HepG2 (cell line): ENCODE measurements at regions not wholly inside any gene's neighbourhood (a gene's known extent, or its start where the extent isn't known, plus 50 kb on each side); places are given as distances from the start of the nearest gene placed in this dataset.

Experiments used
- ATAC-seq: fragments of 200-7000 bp; cut with Tn5 transposase; 3 replicates; pipeline ENCODE4 v1.9.1; 2020; ENCODE audit warnings: mild to moderate bottlenecking, moderate library complexity
- BruUV-seq: library from RNA; stranded (reverse); fragments of 400-500 nt; replicated peaks from 2 replicates; lab custom pipeline; 2021; lab: Mats Ljungman, UMichigan
- CTCF ChIA-PET: fragments of 300-600 bp; formaldehyde crosslinking; extraction: SDS; loops from one replicate; lab custom pipeline; 2021; ENCODE audit warnings: low total read pairs, inconsistent platforms, low intra/inter-chr PET ratio; lab: Yijun Ruan, JAX
- POLR2A ChIA-PET: fragments of 350-600 bp; sonication (Branson Sonifier 250); formaldehyde crosslinking; loops from one replicate; lab custom pipeline; 2020; ENCODE audit warnings: antibody characterized with exemption, inconsistent platforms; lab: Yijun Ruan, JAX
- DNase-seq: peaks from one replicate; pipeline ENCODE4 v3.0.0-alpha.2; 2015; ENCODE audit warnings: low spot score
- FAIRE-seq: peaks from 3 replicates; lab custom pipeline; 2011; peaks lifted over from hg19 to GRCh38; lab: Jason Lieb, UNC
- H2AFZ ChIP-seq: one replicate; pipeline ENCODE4 v1.6.1; 2011; ENCODE audit warnings: low read length, inconsistent platforms
- H3K27ac ChIP-seq: fragments of 300-600 bp; 3 replicates; pipeline ENCODE4 v1.8.0; 2011; ENCODE audit warnings: mixed run types, mild to moderate bottlenecking, mixed read lengths, low read length, inconsistent platforms; ENCODE audit not compliant: insufficient read depth; ENCODE audit errors: extremely low read length
- H3K27me3 ChIP-seq, 2 experiments: fragments of 200-600 bp in 1 of 2; 2 replicates in 1 of 2; 3 replicates in 1 of 2; pipeline versions ENCODE4 v1.6.0 to v1.8.0; 2011; ENCODE audit warnings: low read length in 2 of 2, mild to moderate bottlenecking in 2 of 2, moderate library complexity in 2 of 2, inconsistent platforms in 1 of 2; ENCODE audit not compliant: insufficient read depth in 2 of 2, control insufficient read depth in 1 of 2
- H3K36me3 ChIP-seq, 2 experiments: fragments of 200-600 bp in 1 of 2; replicated peaks in 1 of 2; 2 replicates in 1 of 2; 3 replicates in 1 of 2; pipeline versions ENCODE4 v1.5.1 to v1.8.0; 2011; ENCODE audit warnings: low read length in 2 of 2, inconsistent platforms in 1 of 2; ENCODE audit not compliant: insufficient read depth in 2 of 2, control insufficient read depth in 1 of 2
- H3K4me1 ChIP-seq: 2 replicates; pipeline ENCODE4 v1.5.1; 2012; ENCODE audit warnings: low read length, inconsistent platforms; ENCODE audit not compliant: insufficient read depth
- H3K4me2 ChIP-seq: 2 replicates; pipeline ENCODE4 v1.6.0; 2011; ENCODE audit warnings: low read depth, low read length, inconsistent platforms
- H3K4me3 ChIP-seq, 3 experiments: fragments of 200-600 bp in 1 of 3; sonication (generic), shearing (Covaris generic) in 1 of 3; replicated peaks in 1 of 3; 2 replicates each; pipeline ENCODE4 v1.5.1; 2011 to 2016; ENCODE audit warnings: low read length in 3 of 3, inconsistent platforms in 2 of 3, low read depth in 2 of 3, mild to moderate bottlenecking in 2 of 3, control low read depth in 1 of 3, mixed read lengths in 1 of 3; ENCODE audit not compliant: insufficient read depth in 1 of 3
- H3K79me2 ChIP-seq: one replicate; pipeline ENCODE4 v1.6.1; 2011; ENCODE audit warnings: low read length, inconsistent platforms; ENCODE audit not compliant: insufficient read depth
- H3K9ac ChIP-seq: 2 replicates; pipeline ENCODE4 v1.6.0; 2011; ENCODE audit warnings: mild to moderate bottlenecking, low read depth, low read length, inconsistent platforms; ENCODE audit not compliant: insufficient read depth
- H3K9me3 ChIP-seq: 2 replicates; pipeline ENCODE4 v1.5.1; 2012; ENCODE audit warnings: mild to moderate bottlenecking, low read length
- H4K20me1 ChIP-seq: 2 replicates; pipeline ENCODE4 v1.6.0; 2011; ENCODE audit warnings: inconsistent platforms, mild to moderate bottlenecking, low read length, moderate library complexity; ENCODE audit not compliant: insufficient read depth
- RNF2 ChIP-seq: fragments of 450-650 bp; conservative IDR thresholded peaks from 2 replicates; pipeline ENCODE4 v1.6.1; 2016; ENCODE audit warnings: low read depth
- ZMYM2 ChIP-seq: sonication (generic); formaldehyde crosslinking; IDR thresholded peaks from 2 replicates; pipeline ENCODE4 v1.8.0; 2022; ENCODE audit warnings: mild to moderate bottlenecking, missing genetic modification reagents
- ZNF121 ChIP-seq: sonication (generic); formaldehyde crosslinking; IDR thresholded peaks from 2 replicates; pipeline ENCODE4 v1.5.0; 2020; ENCODE audit warnings: mild to moderate bottlenecking, missing genetic modification reagents
- ZNF235 ChIP-seq: sonication (generic); formaldehyde crosslinking; IDR thresholded peaks from 2 replicates; pipeline ENCODE4 v1.8.1; 2023; ENCODE audit warnings: mild to moderate bottlenecking, missing genetic modification reagents, borderline replicate concordance
- ZNF296 ChIP-seq: sonication (generic); formaldehyde crosslinking; conservative IDR thresholded peaks from 2 replicates; pipeline ENCODE4 v1.5.0; 2020; ENCODE audit warnings: mild to moderate bottlenecking, missing genetic modification reagents
- ZNF460 ChIP-seq: sonication (generic); formaldehyde crosslinking; IDR thresholded peaks from 2 replicates; pipeline ENCODE4 v1.5.1; 2020; ENCODE audit warnings: missing genetic modification reagents, mild to moderate bottlenecking, borderline replicate concordance
- WGBS: methylation state at CpG from one replicate; pipeline ENCODE4 v1.1.6; 2017; ENCODE audit warnings: low lambda C conversion rate; 5-methylcytosine and 5-hydroxymethylcytosine counted together
- in situ Hi-C: cut with HindIII; loops from 2 replicates; pipeline ENCODE4 v1.10.0; 2017; ENCODE audit warnings: low pct_unique_long_range_greater_than_20kb; ENCODE audit not compliant: extremely low pct_ligation_motif_present
- intact Hi-C: fragments of 100-400 bp; cut with micrococcal nuclease; formaldehyde crosslinking; loops from one replicate; pipeline ENCODE4 v1.10.0; 2022; ENCODE audit not compliant: unreplicated experiment
- TF ChIP-seq, protein P1 (sequence below): sonication (generic); formaldehyde crosslinking; IDR thresholded peaks from 2 replicates; pipeline ENCODE4 v1.4.0; 2020; ENCODE audit warnings: missing genetic modification reagents, borderline replicate concordance
- TF ChIP-seq, protein P2 (sequence below): sonication (generic); formaldehyde crosslinking; IDR thresholded peaks from 2 replicates; pipeline ENCODE4 v1.5.1; 2020; ENCODE audit warnings: mild to moderate bottlenecking, missing genetic modification reagents, moderate library complexity
- TF ChIP-seq, protein P3 (sequence below): sonication (generic); formaldehyde crosslinking; IDR thresholded peaks from 2 replicates; pipeline ENCODE4 v1.5.0; 2020; ENCODE audit warnings: missing genetic modification reagents, mild to moderate bottlenecking, borderline replicate concordance
- TF ChIP-seq, protein P4 (sequence below): sonication (generic); formaldehyde crosslinking; IDR thresholded peaks from 2 replicates; pipeline ENCODE4 v1.5.1; 2020; ENCODE audit warnings: mild to moderate bottlenecking, missing genetic modification reagents, borderline replicate concordance

DNA sequence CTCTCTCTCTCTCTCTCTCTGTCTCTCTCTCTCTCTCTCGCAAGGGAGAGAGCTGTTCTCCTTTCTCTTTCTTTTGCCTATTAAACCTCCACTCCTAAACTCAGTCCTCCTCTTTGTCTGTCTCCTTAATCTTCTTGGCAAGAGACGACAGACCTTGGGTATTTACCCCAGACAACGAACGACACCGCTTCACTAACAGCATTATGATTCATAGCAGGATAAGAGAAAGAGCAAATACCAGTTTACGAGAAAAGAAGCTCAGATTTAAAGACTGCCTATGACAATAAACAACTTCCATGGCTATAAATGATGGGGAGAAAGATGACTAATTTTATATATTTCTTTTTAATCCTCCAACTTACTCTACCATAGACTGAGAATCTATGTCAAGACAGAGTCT, 1396.5 kb upstream of the CELF2 start:
- no peak for FAIRE-seq
- TF ChIP-seq, protein P1, sequence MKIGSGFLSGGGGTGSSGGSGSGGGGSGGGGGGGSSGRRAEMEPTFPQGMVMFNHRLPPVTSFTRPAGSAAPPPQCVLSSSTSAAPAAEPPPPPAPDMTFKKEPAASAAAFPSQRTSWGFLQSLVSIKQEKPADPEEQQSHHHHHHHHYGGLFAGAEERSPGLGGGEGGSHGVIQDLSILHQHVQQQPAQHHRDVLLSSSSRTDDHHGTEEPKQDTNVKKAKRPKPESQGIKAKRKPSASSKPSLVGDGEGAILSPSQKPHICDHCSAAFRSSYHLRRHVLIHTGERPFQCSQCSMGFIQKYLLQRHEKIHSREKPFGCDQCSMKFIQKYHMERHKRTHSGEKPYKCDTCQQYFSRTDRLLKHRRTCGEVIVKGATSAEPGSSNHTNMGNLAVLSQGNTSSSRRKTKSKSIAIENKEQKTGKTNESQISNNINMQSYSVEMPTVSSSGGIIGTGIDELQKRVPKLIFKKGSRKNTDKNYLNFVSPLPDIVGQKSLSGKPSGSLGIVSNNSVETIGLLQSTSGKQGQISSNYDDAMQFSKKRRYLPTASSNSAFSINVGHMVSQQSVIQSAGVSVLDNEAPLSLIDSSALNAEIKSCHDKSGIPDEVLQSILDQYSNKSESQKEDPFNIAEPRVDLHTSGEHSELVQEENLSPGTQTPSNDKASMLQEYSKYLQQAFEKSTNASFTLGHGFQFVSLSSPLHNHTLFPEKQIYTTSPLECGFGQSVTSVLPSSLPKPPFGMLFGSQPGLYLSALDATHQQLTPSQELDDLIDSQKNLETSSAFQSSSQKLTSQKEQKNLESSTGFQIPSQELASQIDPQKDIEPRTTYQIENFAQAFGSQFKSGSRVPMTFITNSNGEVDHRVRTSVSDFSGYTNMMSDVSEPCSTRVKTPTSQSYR (CRISPR knock-in tag), result no peak
- TF ChIP-seq RNF2 (no peak), ZMYM2 (CRISPR knock-in tag) (no peak), ZNF121 (CRISPR knock-in tag) (no peak), ZNF296 (no peak), ZNF460 (CRISPR knock-in tag) (no peak), ZNF235 (CRISPR knock-in tag) (no peak)
- TF ChIP-seq, protein P2, sequence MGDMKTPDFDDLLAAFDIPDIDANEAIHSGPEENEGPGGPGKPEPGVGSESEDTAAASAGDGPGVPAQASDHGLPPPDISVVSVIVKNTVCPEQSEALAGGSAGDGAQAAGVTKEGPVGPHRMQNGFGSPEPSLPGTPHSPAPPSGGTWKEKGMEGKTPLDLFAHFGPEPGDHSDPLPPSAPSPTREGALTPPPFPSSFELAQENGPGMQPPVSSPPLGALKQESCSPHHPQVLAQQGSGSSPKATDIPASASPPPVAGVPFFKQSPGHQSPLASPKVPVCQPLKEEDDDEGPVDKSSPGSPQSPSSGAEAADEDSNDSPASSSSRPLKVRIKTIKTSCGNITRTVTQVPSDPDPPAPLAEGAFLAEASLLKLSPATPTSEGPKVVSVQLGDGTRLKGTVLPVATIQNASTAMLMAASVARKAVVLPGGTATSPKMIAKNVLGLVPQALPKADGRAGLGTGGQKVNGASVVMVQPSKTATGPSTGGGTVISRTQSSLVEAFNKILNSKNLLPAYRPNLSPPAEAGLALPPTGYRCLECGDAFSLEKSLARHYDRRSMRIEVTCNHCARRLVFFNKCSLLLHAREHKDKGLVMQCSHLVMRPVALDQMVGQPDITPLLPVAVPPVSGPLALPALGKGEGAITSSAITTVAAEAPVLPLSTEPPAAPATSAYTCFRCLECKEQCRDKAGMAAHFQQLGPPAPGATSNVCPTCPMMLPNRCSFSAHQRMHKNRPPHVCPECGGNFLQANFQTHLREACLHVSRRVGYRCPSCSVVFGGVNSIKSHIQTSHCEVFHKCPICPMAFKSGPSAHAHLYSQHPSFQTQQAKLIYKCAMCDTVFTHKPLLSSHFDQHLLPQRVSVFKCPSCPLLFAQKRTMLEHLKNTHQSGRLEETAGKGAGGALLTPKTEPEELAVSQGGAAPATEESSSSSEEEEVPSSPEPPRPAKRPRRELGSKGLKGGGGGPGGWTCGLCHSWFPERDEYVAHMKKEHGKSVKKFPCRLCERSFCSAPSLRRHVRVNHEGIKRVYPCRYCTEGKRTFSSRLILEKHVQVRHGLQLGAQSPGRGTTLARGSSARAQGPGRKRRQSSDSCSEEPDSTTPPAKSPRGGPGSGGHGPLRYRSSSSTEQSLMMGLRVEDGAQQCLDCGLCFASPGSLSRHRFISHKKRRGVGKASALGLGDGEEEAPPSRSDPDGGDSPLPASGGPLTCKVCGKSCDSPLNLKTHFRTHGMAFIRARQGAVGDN (CRISPR knock-in tag), result no peak
- TF ChIP-seq, protein P3, sequence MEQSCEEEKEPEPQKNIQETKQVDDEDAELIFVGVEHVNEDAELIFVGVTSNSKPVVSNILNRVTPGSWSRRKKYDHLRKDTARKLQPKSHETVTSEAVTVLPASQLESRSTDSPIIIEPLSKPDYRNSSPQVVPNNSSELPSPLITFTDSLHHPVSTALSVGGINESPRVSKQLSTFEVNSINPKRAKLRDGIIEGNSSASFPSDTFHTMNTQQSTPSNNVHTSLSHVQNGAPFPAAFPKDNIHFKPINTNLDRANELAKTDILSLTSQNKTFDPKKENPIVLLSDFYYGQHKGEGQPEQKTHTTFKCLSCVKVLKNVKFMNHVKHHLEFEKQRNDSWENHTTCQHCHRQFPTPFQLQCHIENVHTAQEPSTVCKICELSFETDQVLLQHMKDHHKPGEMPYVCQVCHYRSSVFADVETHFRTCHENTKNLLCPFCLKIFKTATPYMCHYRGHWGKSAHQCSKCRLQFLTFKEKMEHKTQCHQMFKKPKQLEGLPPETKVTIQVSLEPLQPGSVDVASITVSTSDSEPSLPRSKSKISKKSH, result no peak
- TF ChIP-seq, protein P4, sequence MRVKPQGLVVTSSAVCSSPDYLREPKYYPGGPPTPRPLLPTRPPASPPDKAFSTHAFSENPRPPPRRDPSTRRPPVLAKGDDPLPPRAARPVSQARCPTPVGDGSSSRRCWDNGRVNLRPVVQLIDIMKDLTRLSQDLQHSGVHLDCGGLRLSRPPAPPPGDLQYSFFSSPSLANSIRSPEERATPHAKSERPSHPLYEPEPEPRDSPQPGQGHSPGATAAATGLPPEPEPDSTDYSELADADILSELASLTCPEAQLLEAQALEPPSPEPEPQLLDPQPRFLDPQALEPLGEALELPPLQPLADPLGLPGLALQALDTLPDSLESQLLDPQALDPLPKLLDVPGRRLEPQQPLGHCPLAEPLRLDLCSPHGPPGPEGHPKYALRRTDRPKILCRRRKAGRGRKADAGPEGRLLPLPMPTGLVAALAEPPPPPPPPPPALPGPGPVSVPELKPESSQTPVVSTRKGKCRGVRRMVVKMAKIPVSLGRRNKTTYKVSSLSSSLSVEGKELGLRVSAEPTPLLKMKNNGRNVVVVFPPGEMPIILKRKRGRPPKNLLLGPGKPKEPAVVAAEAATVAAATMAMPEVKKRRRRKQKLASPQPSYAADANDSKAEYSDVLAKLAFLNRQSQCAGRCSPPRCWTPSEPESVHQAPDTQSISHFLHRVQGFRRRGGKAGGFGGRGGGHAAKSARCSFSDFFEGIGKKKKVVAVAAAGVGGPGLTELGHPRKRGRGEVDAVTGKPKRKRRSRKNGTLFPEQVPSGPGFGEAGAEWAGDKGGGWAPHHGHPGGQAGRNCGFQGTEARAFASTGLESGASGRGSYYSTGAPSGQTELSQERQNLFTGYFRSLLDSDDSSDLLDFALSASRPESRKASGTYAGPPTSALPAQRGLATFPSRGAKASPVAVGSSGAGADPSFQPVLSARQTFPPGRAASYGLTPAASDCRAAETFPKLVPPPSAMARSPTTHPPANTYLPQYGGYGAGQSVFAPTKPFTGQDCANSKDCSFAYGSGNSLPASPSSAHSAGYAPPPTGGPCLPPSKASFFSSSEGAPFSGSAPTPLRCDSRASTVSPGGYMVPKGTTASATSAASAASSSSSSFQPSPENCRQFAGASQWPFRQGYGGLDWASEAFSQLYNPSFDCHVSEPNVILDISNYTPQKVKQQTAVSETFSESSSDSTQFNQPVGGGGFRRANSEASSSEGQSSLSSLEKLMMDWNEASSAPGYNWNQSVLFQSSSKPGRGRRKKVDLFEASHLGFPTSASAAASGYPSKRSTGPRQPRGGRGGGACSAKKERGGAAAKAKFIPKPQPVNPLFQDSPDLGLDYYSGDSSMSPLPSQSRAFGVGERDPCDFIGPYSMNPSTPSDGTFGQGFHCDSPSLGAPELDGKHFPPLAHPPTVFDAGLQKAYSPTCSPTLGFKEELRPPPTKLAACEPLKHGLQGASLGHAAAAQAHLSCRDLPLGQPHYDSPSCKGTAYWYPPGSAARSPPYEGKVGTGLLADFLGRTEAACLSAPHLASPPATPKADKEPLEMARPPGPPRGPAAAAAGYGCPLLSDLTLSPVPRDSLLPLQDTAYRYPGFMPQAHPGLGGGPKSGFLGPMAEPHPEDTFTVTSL (CRISPR knock-in tag), result no peak

More for the DNA sequence above, 1396.5 kb upstream of the CELF2 start:
- Histone ChIP-seq H3K27ac (no peak overlapping the region), H3K36me3 (no peaks in the 10 kb centered on the region), H3K4me1 (no peaks in the 10 kb centered on the region), H3K9me3 (peaks cover 80% of the 10 kb centered on the region), H3K4me2 (no peak overlapping the region), H3K4me3 (no peak overlapping the region), H3K27me3 (no peaks in the 10 kb centered on the region), H4K20me1 (no peaks in the 10 kb centered on the region), H3K9ac (no peak overlapping the region), H2AFZ (no peak overlapping the region), H3K79me2 (no peaks in the 10 kb centered on the region)
- in situ Hi-C loops, result no loop called here
- 3% methylated on average over 6 of the region's 6 CpGs for WGBS
- ATAC-seq (no peak), DNase-seq (no peak)
- ChIA-PET CTCF (no interaction called here), POLR2A (no interaction called here)
- intact Hi-C loops, result no loop called here
- BruUV-seq, result no TSS peak
